SU-DHL-6 (cell line): ENCODE measurements at regions not wholly inside any gene's neighbourhood (a gene's known extent, or its start where the extent isn't known, plus 50 kb on each side); places are given as distances from the start of the nearest gene placed in this dataset.

Source experiments
- H2AFZ ChIP-seq: fragments of 200-600 bp; sonication (generic); 2 replicates; pipeline ENCODE4 v1.6.1; 2014; ENCODE audit warnings: low read depth, mild to moderate bottlenecking, moderate library complexity, mixed read lengths, antibody characterized with exemption, low read length; ENCODE audit not compliant: severe bottlenecking
- H3F3A ChIP-seq: fragments of 200-600 bp; shearing (Covaris generic); 2 replicates; pipeline ENCODE4 v1.6.0; 2016; ENCODE audit warnings: antibody characterized with exemption, mild to moderate bottlenecking; ENCODE audit not compliant: insufficient read depth
- H3K27ac ChIP-seq: fragments of 200-600 bp; sonication (generic); 2 replicates; pipeline ENCODE4 v1.5.1; 2016; ENCODE audit warnings: low read depth, mild to moderate bottlenecking, low read length, moderate library complexity, mixed read lengths
- H3K27me3 ChIP-seq: fragments of 200-600 bp; sonication (generic), shearing (Covaris generic); 2 replicates; pipeline ENCODE4 v1.6.0; 2014; ENCODE audit warnings: mild to moderate bottlenecking, low read length
- H3K36me3 ChIP-seq: fragments of 200-600 bp; sonication (generic); 2 replicates; pipeline ENCODE4 v1.6.1; 2014; ENCODE audit warnings: mild to moderate bottlenecking, low read length, mixed read lengths
- H3K4me2 ChIP-seq: fragments of 300-600, 200-600 bp; shearing (Covaris generic), sonication (generic); 2 replicates; pipeline ENCODE4 v1.6.0; 2014; ENCODE audit warnings: low read length, low read depth, mild to moderate bottlenecking; ENCODE audit not compliant: poor library complexity, severe bottlenecking
- H3K4me3 ChIP-seq: fragments of 200-600 bp; sonication (generic); 2 replicates; pipeline ENCODE4 v1.5.1; 2014; ENCODE audit warnings: antibody characterized with exemption, low read length, mild to moderate bottlenecking, mixed read lengths; ENCODE audit not compliant: insufficient read depth, poor library complexity, severe bottlenecking
- H3K79me2 ChIP-seq: fragments of 200-600 bp; sonication (generic); 2 replicates; pipeline ENCODE4 v1.6.1; 2014; ENCODE audit warnings: mild to moderate bottlenecking, low read length, moderate library complexity; ENCODE audit not compliant: insufficient read depth
- H3K9ac ChIP-seq: fragments of 200-600 bp; sonication (generic); 2 replicates; pipeline ENCODE4 v1.7.0; 2014; ENCODE audit warnings: mild to moderate bottlenecking, low read length
- H3K9me2 ChIP-seq: fragments of 200-600 bp; sonication (generic); replicated peaks from 2 replicates; pipeline ENCODE4 v1.6.1; 2014; ENCODE audit warnings: low read length; ENCODE audit not compliant: insufficient read depth
- H3K9me3 ChIP-seq: fragments of 200-600 bp; sonication (generic); 2 replicates; pipeline ENCODE4 v1.6.1; 2014; ENCODE audit warnings: low read length, mixed read lengths; ENCODE audit not compliant: insufficient read depth
- H4K20me1 ChIP-seq: fragments of 200-600 bp; sonication (generic); 2 replicates; pipeline ENCODE4 v1.6.1; 2014; ENCODE audit warnings: low read depth, mild to moderate bottlenecking, antibody characterized with exemption, low read length, moderate library complexity, mixed read lengths
- CTCF ChIP-seq: fragments of 200-600 bp; sonication (generic); IDR thresholded peaks from one replicate; pipeline ENCODE4 v1.5.1; 2017; ENCODE audit warnings: antibody characterized with exemption, mild to moderate bottlenecking, low read length, moderate library complexity; ENCODE audit not compliant: insufficient read depth, poor library complexity, severe bottlenecking
- EZH2phosphoT487 ChIP-seq: fragments of 200-600 bp; sonication (generic), shearing (Covaris generic); conservative IDR thresholded peaks from 2 replicates; pipeline ENCODE4 v1.6.1; 2018; ENCODE audit warnings: mild to moderate bottlenecking, antibody characterized with exemption, low read length, moderate library complexity, mixed read lengths

GRCh38 chr7:88095-88926 is 104.1 kb upstream of the FAM20C start:
- Histone ChIP-seq H3K27ac (no peak overlapping the region), H3K27me3 (no peaks in the 10 kb centered on the region), H3K36me3 (no peaks in the 10 kb centered on the region), H4K20me1 (no peaks in the 10 kb centered on the region), H3K4me2 (no peak overlapping the region), H3K9me3 (no peaks in the 10 kb centered on the region), H3K9me2 (no peaks in the 10 kb centered on the region), H2AFZ (no peak overlapping the region), H3K79me2 (no peaks in the 10 kb centered on the region), H3F3A (no peaks in the 10 kb centered on the region), H3K9ac (no peak overlapping the region), H3K4me3 (no peak overlapping the region)
- TF ChIP-seq CTCF (no peak), EZH2phosphoT487 (no peak)

- no peak overlapping the region for H2AFZ ChIP-seq
- H3K36me3 ChIP-seq: no peaks in the 10 kb centered on the region
- H3K4me3 ChIP-seq: no peak overlapping the region
- no peaks in the 10 kb centered on the region for H3K27me3 ChIP-seq
- H3K9me3 ChIP-seq: no peaks in the 10 kb centered on the region
- no peaks in the 10 kb centered on the region for H3K79me2 ChIP-seq
- H3F3A ChIP-seq: no peaks in the 10 kb centered on the region
- TF ChIP-seq CTCF (no peak), EZH2phosphoT487 (no peak)
- H4K20me1 ChIP-seq: no peaks in the 10 kb centered on the region
- H3K27ac ChIP-seq: no peak overlapping the region
- no peak overlapping the region for H3K9ac ChIP-seq
- no peak overlapping the region for H3K4me2 ChIP-seq
- no peaks in the 10 kb centered on the region for H3K9me2 ChIP-seq
These were observed 103.5 kb upstream of the FAM20C start for GRCh38 chr7:88927-89231.

GRCh38 chr7:89232-90019 is 102.9 kb upstream of the FAM20C start:
- no peaks in the 10 kb centered on the region for H3F3A ChIP-seq
- H3K36me3 ChIP-seq: no peaks in the 10 kb centered on the region
- H3K4me2 ChIP-seq: no peak overlapping the region
- TF ChIP-seq CTCF: no peak
- TF ChIP-seq EZH2phosphoT487: no peak
- no peaks in the 10 kb centered on the region for H3K9me3 ChIP-seq
- no peak overlapping the region for H3K27ac ChIP-seq
- no peak overlapping the region for H3K9ac ChIP-seq
- H3K4me3 ChIP-seq: no peak overlapping the region
- no peaks in the 10 kb centered on the region for H4K20me1 ChIP-seq
- no peaks in the 10 kb centered on the region for H3K79me2 ChIP-seq
- no peak overlapping the region for H2AFZ ChIP-seq
- no peaks in the 10 kb centered on the region for H3K27me3 ChIP-seq
- H3K9me2 ChIP-seq: no peaks in the 10 kb centered on the region
